T-helper 1 cell treated with Interleukin-12 subunit alpha and Interleukin-12 subunit beta and Interleukin-4 antibody, amounts not matched to agents 30 ng/mL and 1 ng/mL, for 36 hours (primary cell): ENCODE measurements at regions not wholly inside any gene's neighbourhood (a gene's known extent, or its start where the extent isn't known, plus 50 kb on each side); places are given as distances from the start of the nearest gene placed in this dataset.

Experiments used
- intact Hi-C: fragments of 100-400 bp; cut with micrococcal nuclease; formaldehyde crosslinking; loops from one replicate; pipeline ENCODE4 v1.15.1; 2024

DNA sequence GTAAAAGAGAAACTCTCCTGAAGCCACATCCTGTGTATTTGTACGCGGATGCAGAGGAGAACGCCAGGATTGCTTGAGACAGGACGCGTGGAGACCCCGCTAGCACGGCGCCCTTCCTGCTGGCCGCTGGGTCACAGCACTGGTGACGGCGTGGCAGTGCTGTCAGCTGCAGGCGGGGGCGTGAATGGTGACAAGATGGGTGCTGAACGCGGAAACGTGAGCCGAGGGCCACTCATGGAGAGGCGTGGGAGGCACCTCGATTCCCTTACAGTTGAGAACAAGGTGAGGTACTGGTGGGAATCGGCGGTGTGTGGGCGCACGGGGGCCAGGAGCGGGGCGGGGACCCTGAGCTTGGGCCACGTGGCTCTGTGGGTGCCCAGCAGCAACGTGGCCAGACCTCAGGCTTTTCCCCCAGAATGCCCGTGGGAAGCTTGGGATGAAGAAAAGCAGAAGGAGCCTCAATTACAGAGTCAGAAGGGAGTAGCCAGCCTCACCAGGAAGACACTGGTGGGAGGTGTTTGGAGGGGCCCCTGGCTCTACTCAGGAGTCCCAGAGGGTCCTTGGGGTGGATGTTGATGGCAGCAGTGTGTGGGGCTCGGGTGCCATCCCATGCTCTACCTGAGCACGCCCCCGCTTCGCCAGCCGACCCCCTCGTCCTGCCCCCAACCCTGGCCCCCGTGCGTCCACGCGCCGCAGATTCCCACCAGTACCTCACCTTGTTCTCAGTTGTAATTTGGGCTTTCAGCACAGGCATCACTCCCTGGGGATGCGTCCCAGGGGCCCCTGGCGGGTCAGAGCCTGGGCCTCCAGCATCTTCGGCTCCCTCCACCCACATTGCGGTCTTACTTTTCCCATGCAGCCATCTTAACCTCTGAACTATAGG is 208.4 kb upstream of the TCERG1L start:
- intact Hi-C loops, result no loop called here

DNA sequence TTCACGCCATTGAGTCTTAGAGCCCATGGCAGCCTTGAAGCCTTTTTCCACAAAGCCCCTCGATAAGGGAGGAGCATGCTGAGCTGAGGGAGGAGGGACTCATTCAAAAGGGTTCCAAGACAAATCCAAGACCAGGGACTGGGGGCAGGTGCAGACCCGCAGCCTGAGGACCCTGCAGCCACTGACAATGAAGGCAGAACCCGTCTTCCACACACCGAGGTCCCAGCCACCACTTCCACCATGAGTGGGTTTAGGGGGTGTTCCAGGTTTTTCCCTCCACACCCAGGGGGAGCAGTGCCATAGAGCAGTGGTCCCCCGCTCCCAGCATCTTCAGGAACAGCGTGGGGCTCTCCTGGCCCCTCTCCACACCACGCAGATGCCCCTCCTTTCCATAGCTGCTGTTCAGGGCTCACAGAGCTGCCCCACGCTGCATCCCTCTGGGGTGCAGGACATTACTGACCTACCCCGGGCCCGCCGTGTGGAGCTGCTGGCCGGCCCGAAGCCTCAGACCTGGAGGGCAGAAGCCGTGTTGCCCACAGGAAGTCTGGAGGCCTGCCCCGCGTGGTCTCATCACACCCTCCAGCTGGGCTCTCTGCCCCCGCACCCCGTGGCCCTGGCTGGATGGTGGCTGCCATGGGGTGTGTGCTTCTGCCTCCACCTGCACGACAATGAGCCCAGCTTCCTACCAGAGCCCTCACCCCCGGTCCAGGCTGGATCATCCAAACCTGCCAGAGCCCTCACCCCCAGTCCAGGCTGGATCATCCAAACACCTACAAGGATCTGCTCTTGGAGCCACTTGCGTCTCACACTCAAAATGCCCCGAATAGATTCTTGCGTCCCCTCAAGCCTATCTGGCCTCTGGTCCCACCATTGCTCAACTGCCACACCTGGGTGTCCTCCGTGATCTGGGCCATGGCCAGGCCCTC is 220.0 kb upstream of the TCERG1L start:
- intact Hi-C loops, result no loop called here

DNA sequence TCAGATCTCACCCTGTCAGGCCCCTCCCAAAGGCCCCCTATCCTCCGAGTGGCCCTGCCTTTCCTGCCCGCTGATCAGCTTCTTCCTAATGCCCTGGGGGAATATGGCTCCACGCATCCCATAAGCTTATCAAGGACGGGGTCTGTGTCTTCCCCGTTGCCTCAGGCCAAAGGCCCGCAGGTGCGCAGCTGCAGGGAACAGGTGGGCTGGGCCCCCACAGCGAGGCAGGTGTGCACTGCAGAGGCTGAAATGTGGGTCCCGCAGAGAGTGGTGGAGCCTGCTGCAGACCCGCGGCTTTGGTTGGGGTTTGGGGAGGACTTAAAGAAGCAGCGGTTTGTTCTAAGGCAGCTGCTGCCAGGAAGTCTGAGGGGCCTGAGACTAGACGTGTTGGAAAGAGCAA is 220.8 kb upstream of the TCERG1L start:
- intact Hi-C loops, result no loop called here

DNA sequence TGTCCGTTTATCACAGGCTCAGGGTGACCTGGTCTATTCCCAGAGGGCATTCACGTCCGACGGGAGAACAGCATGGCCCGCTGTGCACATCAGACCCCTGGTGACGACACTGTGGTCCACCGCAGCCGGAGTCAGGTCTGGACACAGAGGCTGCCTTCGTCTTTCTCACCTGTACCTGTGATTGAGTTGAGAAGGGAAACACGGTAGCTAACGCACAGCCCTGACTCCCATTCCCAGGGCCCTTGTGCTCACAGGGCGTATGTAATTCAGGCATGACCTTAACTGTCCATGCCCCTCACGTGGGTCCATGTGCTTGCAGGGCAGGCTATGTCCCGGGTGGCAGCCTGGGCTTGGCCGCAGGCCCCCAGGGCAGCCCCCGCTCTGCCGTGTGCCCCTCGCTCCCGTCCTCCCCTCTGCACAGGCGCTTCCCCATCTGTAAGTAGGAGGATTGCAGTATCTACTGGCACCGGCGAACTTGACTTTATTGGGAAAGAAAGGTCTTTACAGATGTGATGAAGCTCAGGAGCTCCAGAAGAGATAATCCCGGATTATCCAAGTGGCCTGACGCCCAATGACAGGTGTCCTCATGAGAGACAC is 221.3 kb upstream of the TCERG1L start:
- intact Hi-C loops, result no loop called here

DNA sequence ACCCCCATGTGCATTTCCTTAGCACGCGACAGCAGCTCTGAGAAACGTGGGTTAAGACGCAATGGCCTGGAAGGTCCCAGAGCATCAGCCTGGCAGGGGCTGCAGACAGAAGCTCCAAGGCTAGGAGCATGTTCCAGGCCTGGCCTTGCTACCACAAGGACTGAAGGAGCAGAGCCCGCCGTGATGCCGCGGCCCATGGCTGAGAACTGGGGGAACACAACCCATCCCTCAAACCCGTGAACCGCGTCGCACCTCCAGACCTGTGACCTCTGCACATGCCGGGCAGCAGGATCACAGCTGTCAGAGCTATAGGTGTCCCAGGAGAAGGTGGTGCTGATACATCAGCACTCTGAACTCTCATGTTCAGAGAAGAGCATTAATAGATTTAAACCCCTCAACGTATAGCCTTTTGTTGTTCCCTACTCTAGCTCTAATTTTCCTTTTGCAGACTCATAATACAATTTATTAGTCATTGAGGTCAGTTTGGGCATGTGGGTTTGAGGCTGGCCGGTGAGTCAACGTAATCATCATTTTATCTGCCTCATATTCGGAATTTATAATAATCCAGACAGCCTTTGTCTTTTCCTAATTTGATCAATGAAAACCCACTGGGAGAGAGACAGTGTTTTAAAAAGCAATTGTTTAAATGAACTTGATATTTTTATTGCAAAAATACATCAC is 222.5 kb upstream of the TCERG1L start:
- intact Hi-C loops, result no loop called here

DNA sequence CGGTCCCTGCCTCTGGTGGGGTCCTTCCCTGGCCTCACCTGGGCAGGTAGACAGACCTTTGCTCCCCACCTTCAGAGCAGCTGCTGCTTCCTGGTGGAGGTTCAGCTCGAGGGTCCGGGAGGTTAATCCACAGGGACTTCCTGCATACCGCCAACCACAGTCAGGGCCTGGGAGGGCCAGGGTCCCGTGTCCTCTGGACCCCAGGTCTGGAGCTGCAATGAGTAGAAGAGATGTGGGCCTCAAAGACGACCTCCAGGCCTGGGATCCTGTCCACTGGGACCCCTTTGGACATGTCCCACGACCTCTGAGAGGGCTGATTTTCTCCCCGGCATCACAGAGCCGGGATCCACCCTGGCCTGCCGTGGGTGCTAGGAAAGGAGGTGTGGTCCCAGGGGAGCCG is 223.3 kb upstream of the TCERG1L start:
- intact Hi-C loops, result no loop called here

DNA sequence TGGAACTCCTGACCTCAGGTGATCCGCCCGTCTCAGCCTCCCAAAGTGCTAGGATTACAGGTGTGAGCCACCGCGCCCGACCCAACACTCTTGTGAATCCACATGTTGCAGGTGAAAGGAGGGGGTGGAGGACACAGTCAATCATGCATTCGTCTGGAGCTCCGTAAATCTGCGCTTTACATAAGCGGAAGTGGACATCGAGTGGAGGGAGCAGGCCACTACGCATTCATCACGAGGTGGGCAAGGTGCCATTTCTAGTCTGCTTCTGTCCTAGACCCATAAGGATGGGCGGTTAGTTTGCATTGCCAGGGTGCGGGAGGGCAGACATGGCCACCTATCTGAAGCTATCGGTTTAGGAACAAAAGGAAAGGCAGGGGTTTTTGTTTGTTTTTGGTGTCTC is 225.2 kb upstream of the TCERG1L start:
- intact Hi-C loops, result no loop called here

DNA sequence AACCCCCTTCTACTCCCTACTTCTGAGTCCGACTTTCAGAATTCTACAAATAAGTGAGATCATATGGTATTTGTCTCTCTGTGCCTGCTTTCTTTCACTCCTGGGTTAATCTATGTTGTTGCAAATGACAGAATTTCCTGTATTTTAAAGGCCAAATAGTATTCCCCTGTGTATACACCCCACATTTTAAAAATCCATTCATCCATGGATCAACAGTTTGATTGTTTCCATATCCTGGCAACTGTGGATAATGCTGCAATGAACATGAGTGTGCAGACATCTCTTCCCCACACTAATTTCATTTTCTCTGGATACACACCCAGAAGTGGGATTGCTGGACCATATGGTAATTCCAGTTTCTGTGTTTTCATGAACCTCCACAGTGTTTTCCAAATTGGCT is 225.8 kb upstream of the TCERG1L start:
- intact Hi-C loops, result no loop called here

DNA sequence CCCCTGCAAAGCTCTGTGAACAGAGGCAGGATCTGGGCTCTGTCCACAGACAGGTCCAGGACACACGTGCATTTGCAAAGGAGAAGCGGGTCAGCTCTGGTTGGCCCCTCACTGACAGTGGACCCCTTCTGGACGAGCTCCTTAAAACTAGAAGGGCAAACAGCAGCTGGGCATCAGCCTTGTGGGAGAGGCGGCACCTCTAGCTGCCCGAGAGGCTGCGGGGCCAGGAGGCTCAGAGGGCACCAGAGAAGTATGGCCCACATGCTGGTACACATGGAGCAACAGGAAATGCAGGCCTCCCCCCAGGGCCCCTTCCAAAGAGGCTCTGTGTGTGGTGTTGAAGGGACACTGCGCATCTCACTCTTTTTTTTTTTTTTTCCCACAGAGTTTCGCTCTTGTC is 233.0 kb upstream of the TCERG1L start:
- intact Hi-C loops, result no loop called here

DNA sequence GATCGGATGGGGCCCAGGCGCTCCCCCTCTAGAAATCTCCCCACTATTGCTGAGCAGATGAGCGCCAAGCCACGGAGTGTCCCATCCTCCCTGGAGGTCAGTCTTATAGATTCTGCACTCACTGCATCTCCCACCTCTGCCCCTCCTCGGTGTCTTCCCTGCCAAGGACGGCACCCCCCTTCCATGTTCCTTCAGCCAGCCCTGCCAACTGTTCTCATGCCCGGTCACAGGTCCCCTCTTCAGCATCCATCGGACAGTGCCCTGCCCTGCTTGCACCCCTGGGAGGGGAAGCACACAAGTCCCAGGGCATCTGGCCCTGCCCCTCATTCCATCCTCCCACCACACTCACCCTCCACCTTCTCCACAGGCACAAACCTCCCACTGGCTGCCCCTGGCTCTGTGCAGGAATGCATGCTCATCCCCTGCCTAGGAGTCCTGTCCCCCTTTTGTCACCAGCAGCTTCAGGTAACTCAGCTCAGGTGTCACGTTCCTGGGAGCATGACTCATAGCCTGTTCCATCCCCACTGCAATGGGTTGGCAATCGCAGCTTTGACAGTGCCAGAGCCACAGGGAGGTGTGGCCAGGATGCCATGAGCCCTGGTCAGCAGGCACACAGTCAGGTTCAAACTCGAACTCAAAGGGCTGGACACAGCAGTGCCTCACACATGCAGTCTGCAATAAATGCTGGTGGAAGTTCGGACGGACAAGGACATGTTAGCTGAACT is 234.7 kb upstream of the TCERG1L start:
- intact Hi-C loops, result no loop called here

DNA sequence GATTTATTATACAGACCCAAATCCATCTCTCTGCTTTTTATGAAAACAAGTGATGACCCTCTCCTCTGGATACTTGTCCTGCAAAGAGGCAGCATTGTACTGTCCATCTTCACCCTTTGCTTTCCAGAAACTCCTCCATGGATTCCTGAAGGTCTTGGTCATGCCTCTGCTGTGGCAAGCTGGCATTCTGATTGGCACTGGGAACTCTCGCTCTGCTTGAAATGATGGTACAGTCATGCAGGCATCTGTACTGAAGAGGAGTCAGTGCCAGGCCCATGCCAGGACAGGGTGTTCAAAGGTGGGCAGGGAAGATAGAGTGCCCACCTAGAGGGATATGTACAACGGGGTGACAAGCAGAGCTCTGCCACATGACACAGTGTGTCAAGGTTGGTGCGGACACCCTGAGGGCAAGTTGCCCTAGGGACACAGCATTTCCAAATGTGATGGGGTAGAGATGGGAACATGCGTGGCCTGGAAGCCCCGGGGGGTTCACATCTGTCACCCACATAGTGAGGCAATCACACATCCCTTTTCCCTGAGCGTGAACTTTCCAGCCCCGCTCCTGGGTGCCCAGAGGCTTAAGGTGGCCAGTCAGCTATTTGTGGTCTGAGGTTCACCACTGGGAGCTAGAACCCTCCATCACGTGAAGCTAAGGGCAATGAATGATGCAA is 235.7 kb upstream of the TCERG1L start:
- intact Hi-C loops, result no loop called here

DNA sequence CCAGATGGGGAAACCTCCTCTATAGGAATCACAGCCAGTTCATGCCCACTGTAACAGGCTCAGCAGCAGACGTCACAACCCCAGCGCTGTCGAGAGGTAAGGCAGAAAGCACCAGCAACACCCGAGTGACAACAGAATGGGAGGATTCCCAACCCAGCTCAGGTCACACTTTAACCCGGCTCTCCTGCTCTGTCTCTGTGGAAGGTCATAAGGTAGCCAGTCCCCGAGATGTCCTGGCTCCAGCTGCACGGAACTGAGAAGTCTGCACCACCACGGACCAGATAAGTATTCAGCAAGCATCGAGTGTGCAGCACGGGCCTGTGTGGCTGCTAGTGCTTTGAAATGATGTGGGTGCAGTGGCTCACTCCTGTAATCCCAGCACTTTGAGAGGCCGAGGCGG is 236.7 kb upstream of the TCERG1L start:
- intact Hi-C loops, result no loop called here

DNA sequence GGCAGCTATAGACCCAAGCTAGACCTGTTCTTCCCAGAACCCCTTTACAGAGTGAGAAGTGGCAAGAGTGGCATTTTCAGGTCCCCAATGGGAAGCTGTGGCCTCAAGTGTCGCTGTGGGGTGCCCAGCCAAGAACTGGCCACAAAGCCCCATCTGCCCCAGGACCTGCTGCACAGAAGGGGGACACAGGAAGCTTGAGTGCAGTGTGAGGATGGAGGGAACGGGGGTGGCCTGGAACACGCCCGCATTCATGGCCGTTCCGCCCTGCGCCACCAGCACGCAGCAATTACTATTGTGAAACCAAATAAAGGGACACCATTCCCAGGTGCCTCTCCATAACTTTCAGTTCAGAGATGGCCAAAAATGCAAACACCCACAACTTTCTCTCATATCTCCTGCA is 237.6 kb upstream of the TCERG1L start:
- intact Hi-C loops, result no loop called here

DNA sequence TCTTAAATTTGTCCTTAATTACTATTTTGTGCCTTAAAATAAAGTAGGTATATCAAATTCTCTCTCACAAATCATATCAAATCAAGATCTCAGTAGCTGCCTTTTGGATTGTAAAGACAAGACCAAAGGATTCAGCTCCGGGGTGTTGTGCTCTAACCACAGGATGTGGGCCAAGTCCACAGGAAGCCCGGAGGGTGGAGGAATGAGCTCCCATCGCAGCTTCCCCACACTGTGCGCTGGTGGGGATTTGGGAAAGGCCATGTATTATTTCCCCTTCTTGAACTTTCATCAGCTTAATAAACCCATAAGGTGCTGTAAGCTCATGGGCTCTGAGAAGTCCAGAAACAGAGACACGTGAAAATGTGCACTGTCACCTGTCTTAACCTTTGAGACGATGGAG is 241.6 kb upstream of the TCERG1L start:
- intact Hi-C loops, result no loop called here

DNA sequence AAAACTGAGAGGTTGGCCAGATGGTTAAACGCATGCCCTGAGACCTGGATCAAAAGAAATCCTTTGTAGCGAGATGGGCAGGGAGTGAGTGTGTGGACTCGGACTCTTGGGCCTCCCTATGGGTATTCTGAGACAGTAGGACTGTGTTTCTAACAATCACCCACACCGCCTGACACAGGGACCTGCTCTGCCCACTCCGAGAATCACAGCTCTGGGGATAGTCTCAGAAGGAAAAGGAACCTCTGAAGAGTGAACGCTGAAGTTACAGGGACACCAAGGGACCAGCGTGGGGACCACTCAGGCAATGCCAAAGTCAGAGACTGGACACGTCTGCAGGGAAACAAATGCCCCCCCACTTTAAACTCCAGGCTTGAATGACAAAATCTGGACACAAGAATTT is 242.1 kb upstream of the TCERG1L start:
- intact Hi-C loops, result no loop called here

DNA sequence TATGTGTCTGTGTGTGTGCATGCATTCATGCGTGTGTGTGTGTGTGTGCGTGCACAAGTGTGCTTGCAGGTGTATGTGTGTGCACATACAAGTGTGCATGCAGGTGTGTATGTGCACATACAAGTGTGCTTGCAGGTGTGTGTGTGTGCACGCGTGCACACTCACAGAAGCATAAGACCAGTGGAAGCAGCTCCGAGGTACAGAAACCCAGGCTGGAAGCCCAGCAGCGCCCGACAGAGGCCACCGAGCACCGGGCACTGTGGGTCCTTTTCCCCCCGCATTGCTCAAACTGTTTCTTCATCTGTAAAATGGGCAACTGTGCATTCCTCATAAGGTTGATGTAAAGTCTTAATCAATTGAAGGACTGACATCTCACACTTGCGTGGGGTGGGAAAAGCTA is 243.3 kb upstream of the TCERG1L start:
- intact Hi-C loops, result no loop called here

DNA sequence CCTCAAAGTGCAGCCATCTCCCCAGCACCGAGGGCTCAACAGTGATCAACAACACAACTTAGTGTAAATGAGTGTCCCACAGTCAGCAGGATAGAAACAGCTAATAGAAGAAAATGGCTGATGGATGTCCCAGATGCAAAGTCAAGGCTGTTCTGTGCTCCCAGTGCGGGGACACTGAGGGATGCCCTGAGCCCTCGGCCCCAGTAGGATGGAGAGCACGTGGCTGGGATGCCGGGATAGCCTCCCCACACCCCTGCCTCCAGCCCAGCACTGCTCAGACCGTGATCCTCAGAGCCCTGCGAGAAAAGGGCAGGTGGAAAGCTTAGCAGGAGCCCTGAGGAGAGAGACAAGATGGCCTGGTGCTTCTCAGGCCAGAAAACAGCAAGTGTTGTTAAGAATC is 243.9 kb upstream of the TCERG1L start:
- intact Hi-C loops, result no loop called here

DNA sequence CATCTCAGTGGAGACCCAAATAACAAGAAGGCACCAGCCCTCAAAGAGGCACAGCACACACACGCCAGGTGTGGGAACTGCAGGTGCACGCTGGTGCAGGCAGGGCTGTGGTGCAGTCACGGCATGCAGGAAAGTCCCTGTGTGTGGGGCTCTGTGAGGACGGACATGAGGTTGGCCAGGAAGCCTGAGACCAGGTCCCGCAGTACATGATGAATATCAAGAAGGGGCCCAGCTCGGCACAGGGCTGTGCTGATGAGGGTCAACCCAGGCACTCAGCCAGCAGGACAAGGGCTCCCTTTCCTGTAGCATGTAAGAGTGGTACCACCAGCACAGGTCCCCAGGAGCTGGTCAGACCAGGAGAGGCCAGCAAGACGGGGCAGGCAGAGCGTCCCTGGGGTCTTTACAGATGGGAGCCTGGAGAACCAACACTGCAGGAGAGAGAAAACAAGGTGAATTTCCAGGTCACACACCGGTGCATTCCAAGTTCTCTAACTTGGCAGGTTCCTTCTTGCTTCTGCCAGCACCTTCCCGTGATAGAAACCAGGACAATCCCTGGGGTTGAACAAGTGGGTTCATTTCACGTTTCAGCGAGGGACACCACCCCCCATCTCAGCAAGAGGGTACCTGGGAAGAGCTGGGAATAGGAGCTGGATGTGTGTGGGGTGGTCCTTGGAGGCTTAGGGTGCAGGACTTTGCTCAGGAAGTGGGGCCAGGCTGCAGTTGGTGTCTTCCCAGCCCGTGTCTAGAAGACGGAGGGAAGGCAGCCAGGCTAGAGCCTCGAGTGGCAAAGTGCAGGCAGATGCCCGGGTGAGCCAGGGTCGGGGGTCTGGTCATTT is 244.8 kb upstream of the TCERG1L start:
- intact Hi-C loops, result no loop called here

DNA sequence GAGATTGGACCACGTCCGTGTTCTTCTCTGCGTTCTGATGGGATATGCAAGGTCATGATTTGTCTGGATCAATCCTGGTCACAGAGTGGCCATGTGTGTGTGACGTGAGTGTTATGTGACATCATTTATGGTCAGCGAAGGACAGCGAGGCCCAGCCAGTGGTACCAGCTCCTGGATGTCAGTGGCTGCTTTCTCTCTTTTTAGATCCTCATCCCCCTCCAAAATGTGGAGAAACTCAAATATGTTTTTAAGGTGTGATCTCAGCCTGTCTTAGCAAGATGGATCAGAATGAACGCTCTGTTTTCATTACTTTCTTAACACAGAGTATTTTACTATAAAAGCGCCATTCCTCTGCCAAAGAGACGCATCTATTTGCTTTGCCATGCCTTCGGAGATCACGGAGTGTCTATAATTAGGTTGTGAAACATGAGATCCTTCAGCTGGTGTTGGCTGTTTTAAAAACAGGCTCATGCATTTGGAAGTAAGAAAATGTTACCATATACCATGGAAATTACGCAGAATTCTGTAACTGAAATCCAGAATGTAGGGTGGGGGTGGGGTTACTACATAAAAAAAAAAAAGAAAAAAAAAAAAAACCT is 245.5 kb upstream of the TCERG1L start:
- intact Hi-C loops, result no loop called here
